Glutamatergic neuron (in vitro differentiated cells): ENCODE measurements at regions not wholly inside any gene's neighbourhood (a gene's known extent, or its start where the extent isn't known, plus 50 kb on each side); places are given as distances from the start of the nearest gene placed in this dataset.

ENCODE experiments used
- DNase-seq: peaks from one replicate; pipeline ENCODE4 v3.0.0; 2022
- H3K27ac Mint-ChIP-seq: one replicate; pipeline ENCODE4 v1.8.0; 2020; ENCODE audit warnings: mild to moderate bottlenecking, mixed read lengths, inconsistent platforms; ENCODE audit not compliant: unreplicated experiment
- H3K27me3 Mint-ChIP-seq: one replicate; pipeline ENCODE4 v1.8.0; 2020; ENCODE audit warnings: mild to moderate bottlenecking, moderate library complexity, mixed read lengths, inconsistent platforms; ENCODE audit not compliant: unreplicated experiment
- H3K36me3 Mint-ChIP-seq: one replicate; pipeline ENCODE4 v1.8.0; 2020; ENCODE audit warnings: mild to moderate bottlenecking, mixed read lengths, inconsistent platforms; ENCODE audit not compliant: unreplicated experiment
- H3K4me1 Mint-ChIP-seq: one replicate; pipeline ENCODE4 v1.8.0; 2020; ENCODE audit warnings: mild to moderate bottlenecking, low read depth, mixed read lengths, inconsistent platforms; ENCODE audit not compliant: unreplicated experiment
- H3K4me3 Mint-ChIP-seq: one replicate; pipeline ENCODE4 v1.8.0; 2020; ENCODE audit warnings: mild to moderate bottlenecking, mixed read lengths, inconsistent platforms; ENCODE audit not compliant: unreplicated experiment
- H3K9me3 Mint-ChIP-seq: one replicate; pipeline ENCODE4 v1.8.0; 2020; ENCODE audit warnings: mild to moderate bottlenecking, moderate library complexity, mixed read lengths, inconsistent platforms; ENCODE audit not compliant: unreplicated experiment
- CTCF ChIP-seq: fragments of 200-600 bp; sonication (generic); IDR thresholded peaks from one replicate; pipeline ENCODE4 v1.5.0; 2021; ENCODE audit not compliant: partially characterized antibody, unreplicated experiment

GRCh38 chr13:73225990-73226389 is 167.2 kb downstream of the KLF5 start:
- no peaks in the 10 kb centered on the region for H3K4me1 Mint-ChIP-seq
- TF ChIP-seq CTCF = no peak
- H3K4me3 Mint-ChIP-seq = no peak overlapping the region
- no peaks in the 10 kb centered on the region for H3K9me3 Mint-ChIP-seq
- H3K27me3 Mint-ChIP-seq = peaks cover 3% of the 10 kb centered on the region
- no peak for DNase-seq
- H3K27ac Mint-ChIP-seq = no peak overlapping the region
- no peaks in the 10 kb centered on the region for H3K36me3 Mint-ChIP-seq

GRCh38 chr13:73224703-73225102 is 165.9 kb downstream of the KLF5 start:
- Mint-ChIP-seq H3K9me3 (no peaks in the 10 kb centered on the region), H3K27me3 (peaks cover 3% of the 10 kb centered on the region), H3K36me3 (no peaks in the 10 kb centered on the region), H3K4me1 (no peaks in the 10 kb centered on the region), H3K4me3 (no peak overlapping the region), H3K27ac (no peak overlapping the region)
- DNase-seq = no peak
- no peak for TF ChIP-seq CTCF

GRCh38 chr13:73223372-73223781 is 164.6 kb downstream of the KLF5 start:
- no peak for DNase-seq
- H3K36me3 Mint-ChIP-seq = no peaks in the 10 kb centered on the region
- TF ChIP-seq CTCF = no peak
- H3K4me1 Mint-ChIP-seq = no peaks in the 10 kb centered on the region
- no peak overlapping the region for H3K27ac Mint-ChIP-seq
- H3K9me3 Mint-ChIP-seq = no peaks in the 10 kb centered on the region
- no peak overlapping the region for H3K4me3 Mint-ChIP-seq
- H3K27me3 Mint-ChIP-seq = peaks cover 3% of the 10 kb centered on the region

GRCh38 chr13:73222627-73223305 is 164.0 kb downstream of the KLF5 start:
- no peak overlapping the region for H3K27ac Mint-ChIP-seq
- H3K36me3 Mint-ChIP-seq = no peaks in the 10 kb centered on the region
- DNase-seq = no peak
- H3K27me3 Mint-ChIP-seq = peaks cover 3% of the 10 kb centered on the region
- no peaks in the 10 kb centered on the region for H3K4me1 Mint-ChIP-seq
- TF ChIP-seq CTCF = no peak
- no peaks in the 10 kb centered on the region for H3K9me3 Mint-ChIP-seq
- no peak overlapping the region for H3K4me3 Mint-ChIP-seq

GRCh38 chr13:73220966-73221720 is 162.3 kb downstream of the KLF5 start:
- no peak overlapping the region for H3K4me3 Mint-ChIP-seq
- no peak overlapping the region for H3K27ac Mint-ChIP-seq
- H3K36me3 Mint-ChIP-seq = no peaks in the 10 kb centered on the region
- DNase-seq = peak; percentile 42
- H3K9me3 Mint-ChIP-seq = no peaks in the 10 kb centered on the region
- H3K27me3 Mint-ChIP-seq = peaks cover 3% of the 10 kb centered on the region
- H3K4me1 Mint-ChIP-seq = no peaks in the 10 kb centered on the region
- TF ChIP-seq CTCF = no peak
